ENCODE measurements at regions not wholly inside any gene's neighbourhood (a gene's known extent, or its start where the extent isn't known, plus 50 kb on each side); places are given as distances from the start of the nearest gene placed in this dataset.

GRCh38 chr3:43190670-43191069 lies 84.8 kb upstream of the POMGNT2 start:
- TF ChIP-seq POLR2A (IDR thresholded peaks at IDR 0.05): no peak
- no peak for TF ChIP-seq CTCF (IDR thresholded peaks at IDR 0.05 in 4 of 5, conservative IDR thresholded peaks at IDR 0.05 in 1 of 5)

Measured in gastrocnemius medialis (tissue), 4 donors.